ENCODE measurements at regions not wholly inside any gene's neighbourhood (a gene's known extent, or its start where the extent isn't known, plus 50 kb on each side); places are given as distances from the start of the nearest gene placed in this dataset.

- no peak for DNase-seq (ENCODE audit: low read depth, low spot score)
Measured at GRCh38 chr9:135219676-135220600, 132.5 kb downstream of the OLFM1 start.

GRCh38 chr9:135220601-135221575 is 133.4 kb downstream of the OLFM1 start:
- DNase-seq (ENCODE audit: low read depth, low spot score): no peak

- no peak for DNase-seq (ENCODE audit: low read depth, low spot score)
Measured at GRCh38 chr9:135221576-135221950, 134.1 kb downstream of the OLFM1 start.

GRCh38 chr9:135221951-135222631 is 134.6 kb downstream of the OLFM1 start:
- DNase-seq (ENCODE audit: low read depth, low spot score): peak; percentile 71

GRCh38 chr9:135222881-135223760 is 135.7 kb downstream of the OLFM1 start:
- DNase-seq (ENCODE audit: low read depth, low spot score): peak; percentile 60

- no peak for DNase-seq (ENCODE audit: low read depth, low spot score)
Measured at GRCh38 chr9:135223831-135224230, 136.4 kb downstream of the OLFM1 start.

- DNase-seq (ENCODE audit: low read depth, low spot score): no peak
Measured at GRCh38 chr9:135224286-135224877, 136.9 kb downstream of the OLFM1 start.

GRCh38 chr9:135224921-135225541 is 137.6 kb downstream of the OLFM1 start:
- DNase-seq (ENCODE audit: low read depth, low spot score): no peak

- no peak for DNase-seq (ENCODE audit: low read depth, low spot score)
Measured at GRCh38 chr9:135225619-135226228, 138.3 kb downstream of the OLFM1 start.

GRCh38 chr9:135226369-135227050 is 139.0 kb downstream of the OLFM1 start:
- no peak for DNase-seq (ENCODE audit: low read depth, low spot score)

- no peak for DNase-seq (ENCODE audit: low read depth, low spot score)
Measured at GRCh38 chr9:135227641-135228251, 140.3 kb downstream of the OLFM1 start.

- no peak for DNase-seq (ENCODE audit: low read depth, low spot score)
Measured at GRCh38 chr9:135228345-135228982, 141.0 kb downstream of the OLFM1 start.

- no peak for DNase-seq (ENCODE audit: low read depth, low spot score)
Measured at GRCh38 chr9:135228983-135229625, 141.6 kb downstream of the OLFM1 start.

- no peak for DNase-seq (ENCODE audit: low read depth, low spot score)
Measured at GRCh38 chr9:135229701-135230385, 142.4 kb downstream of the OLFM1 start.

GRCh38 chr9:135230386-135230765 is 142.9 kb downstream of the OLFM1 start:
- no peak for DNase-seq (ENCODE audit: low read depth, low spot score)

GRCh38 chr9:135230817-135231520 is 143.5 kb downstream of the OLFM1 start:
- no peak for DNase-seq (ENCODE audit: low read depth, low spot score)
